OCI-LY1 (cell line): ENCODE measurements at regions not wholly inside any gene's neighbourhood (a gene's known extent, or its start where the extent isn't known, plus 50 kb on each side); places are given as distances from the start of the nearest gene placed in this dataset.

Source experiments
- CTCF ChIP-seq: fragments of 200-600 bp; sonication (generic), shearing (Covaris generic); IDR thresholded peaks from 2 replicates; pipeline ENCODE4 v1.5.1; 2017; ENCODE audit warnings: mild to moderate bottlenecking, antibody characterized with exemption, low read length, moderate library complexity, mixed read lengths
- EZH2 ChIP-seq: fragments of 200-600 bp; sonication (generic), shearing (Covaris generic); IDR thresholded peaks from 2 replicates; pipeline ENCODE4 v1.8.0; 2017; ENCODE audit warnings: borderline replicate concordance, mixed run types, mild to moderate bottlenecking, antibody characterized with exemption, low read length, moderate library complexity, mixed read lengths

GRCh38 chr5:99348597-99348996 is 419.8 kb upstream of the CHD1 start:
- no peak for TF ChIP-seq EZH2
- no peak for TF ChIP-seq CTCF
